ENCODE measurements at regions not wholly inside any gene's neighbourhood (a gene's known extent, or its start where the extent isn't known, plus 50 kb on each side); places are given as distances from the start of the nearest gene placed in this dataset.

GRCh38 chr4:58551676-58552075, 1441.5 kb upstream of the IGFBP7 start:
- DNase-seq: no peak

GRCh38 chr4:58543465-58543864, 1433.3 kb upstream of the IGFBP7 start:
- no peak for DNase-seq

- no peak for DNase-seq
Observed at GRCh38 chr4:58541926-58542325, 1431.7 kb upstream of the IGFBP7 start.

GRCh38 chr4:58522765-58523382, 1412.7 kb upstream of the IGFBP7 start:
- no peak for DNase-seq

GRCh38 chr4:58515226-58515625, 1405.0 kb upstream of the IGFBP7 start:
- DNase-seq: no peak

GRCh38 chr4:58514299-58514698, 1404.1 kb upstream of the IGFBP7 start:
- DNase-seq: no peak

GRCh38 chr4:58510652-58511051, 1400.5 kb upstream of the IGFBP7 start:
- DNase-seq: no peak

GRCh38 chr4:58507079-58507478, 1396.9 kb upstream of the IGFBP7 start:
- no peak for DNase-seq

GRCh38 chr4:58502839-58503238, 1392.7 kb upstream of the IGFBP7 start:
- DNase-seq: no peak

- DNase-seq: no peak
Observed at GRCh38 chr4:58499182-58499581, 1389.0 kb upstream of the IGFBP7 start.

- no peak for DNase-seq
Observed at GRCh38 chr4:58491620-58492019, 1381.4 kb upstream of the IGFBP7 start.

- no peak for DNase-seq
Observed at GRCh38 chr4:58477950-58478349, 1367.8 kb upstream of the IGFBP7 start.

GRCh38 chr4:58477513-58477912, 1367.3 kb upstream of the IGFBP7 start:
- no peak for DNase-seq

GRCh38 chr4:58475097-58475496, 1364.9 kb upstream of the IGFBP7 start:
- no peak for DNase-seq

GRCh38 chr4:58465031-58465430, 1354.8 kb upstream of the IGFBP7 start:
- no peak for DNase-seq

- DNase-seq: no peak
Observed at GRCh38 chr4:58456727-58457384, 1346.7 kb upstream of the IGFBP7 start.

GRCh38 chr4:58453956-58454355, 1343.8 kb upstream of the IGFBP7 start:
- no peak for DNase-seq

- DNase-seq: no peak
Observed at GRCh38 chr4:58451707-58452106, 1341.5 kb upstream of the IGFBP7 start.

- DNase-seq: no peak
Observed at GRCh38 chr4:58435871-58436270, 1325.7 kb upstream of the IGFBP7 start.

- DNase-seq: no peak
Observed at GRCh38 chr4:58413849-58414248, 1303.7 kb upstream of the IGFBP7 start.

- DNase-seq: no peak
Observed at GRCh38 chr4:58411904-58412303, 1301.7 kb upstream of the IGFBP7 start.

- DNase-seq: no peak
Observed at GRCh38 chr4:58406762-58407161, 1296.6 kb upstream of the IGFBP7 start.

GRCh38 chr4:58368221-58368620, 1258.0 kb upstream of the IGFBP7 start:
- no peak for DNase-seq

GRCh38 chr4:58360354-58361133, 1250.4 kb upstream of the IGFBP7 start:
- DNase-seq: no peak

All from dermis blood vessel endothelial cell (primary cell).